ENCODE measurements at regions not wholly inside any gene's neighbourhood (a gene's known extent, or its start where the extent isn't known, plus 50 kb on each side); places are given as distances from the start of the nearest gene placed in this dataset.

- TF ChIP-seq REST (IDR thresholded peaks at IDR 0.05), result no peak
- TF ChIP-seq JUND (IDR thresholded peaks at IDR 0.05), result no peak
- TF ChIP-seq MAX (IDR thresholded peaks at IDR 0.05), result no peak
- TF ChIP-seq CTCF (IDR thresholded peaks at IDR 0.05; ENCODE audit: low read depth, low read length, missing input control), result no peak
- no peak for TF ChIP-seq ATF3 (IDR thresholded peaks at IDR 0.05)
- TF ChIP-seq GABPA (IDR thresholded peaks at IDR 0.05 in 1 of 2, conservative IDR thresholded peaks at IDR 0.05 in 1 of 2), result no peak
- TF ChIP-seq FOXA1 (IDR thresholded peaks at IDR 0.05), result no peak
- TF ChIP-seq ZBTB33 (IDR thresholded peaks at IDR 0.05), result no peak
Measured at GRCh38 chr9:107620236-107620635, 130.7 kb upstream of the KLF4 start.
